ENCODE measurements at regions not wholly inside any gene's neighbourhood (a gene's known extent, or its start where the extent isn't known, plus 50 kb on each side); places are given as distances from the start of the nearest gene placed in this dataset.

DNA sequence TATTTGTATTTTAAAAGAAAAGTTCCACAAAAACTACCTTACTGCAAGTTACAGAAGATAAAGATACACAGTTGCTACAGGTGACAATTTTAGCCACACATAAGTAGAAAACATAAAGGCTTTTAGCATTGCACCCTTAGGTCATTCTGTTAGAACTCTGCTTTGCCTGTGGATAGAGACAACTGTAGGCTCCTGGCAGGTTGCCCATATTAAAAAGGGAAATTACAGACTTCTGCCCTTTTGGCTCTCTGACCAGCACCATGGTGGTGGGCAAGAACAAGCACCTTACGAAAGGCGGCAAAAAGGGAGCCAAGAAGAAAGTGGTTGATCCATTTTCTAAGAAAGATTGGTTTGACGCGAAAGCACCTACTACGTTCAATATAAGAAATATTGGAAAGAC lies 223.3 kb downstream of the MC4R start:
- Histone ChIP-seq H3K4me1 (replicated peaks) (no peaks in the 10 kb centered on the region), H3K27me3 (replicated peaks; ENCODE audit: insufficient read depth) (no peaks in the 10 kb centered on the region), H3K9me3 (no peaks in the 10 kb centered on the region), H3K27ac (no peak overlapping the region), H3K4me3 (no peak overlapping the region), H3K36me3 (no peaks in the 10 kb centered on the region)
- 93% methylated on average over 5 of the region's 5 CpGs for WGBS
- intact Hi-C loops (cut with DNase I), result no loop called here
- TF ChIP-seq POLR2AphosphoS5 (IDR thresholded peaks at IDR 0.05) (no peak), POLR2A (IDR thresholded peaks at IDR 0.05) (no peak), CTCF (IDR thresholded peaks at IDR 0.05) (no peak)
- no peak for DNase-seq (ENCODE audit: low spot score)

GRCh38 chr18:60147323-60147722 lies 225.3 kb downstream of the MC4R start:
- Histone ChIP-seq H3K9me3 (no peaks in the 10 kb centered on the region), H3K4me1 (replicated peaks) (no peaks in the 10 kb centered on the region), H3K27me3 (replicated peaks; ENCODE audit: insufficient read depth) (no peaks in the 10 kb centered on the region), H3K27ac (no peak overlapping the region), H3K36me3 (no peaks in the 10 kb centered on the region), H3K4me3 (no peak overlapping the region)
- 68% methylated on average over 5 of the region's 5 CpGs for WGBS
- no peak for TF ChIP-seq CTCF (IDR thresholded peaks at IDR 0.05)
- intact Hi-C loops (cut with DNase I), result no loop called here
- no peak for DNase-seq (ENCODE audit: low spot score)

GRCh38 chr18:60146220-60146960 lies 226.2 kb downstream of the MC4R start:
- no peaks in the 10 kb centered on the region for H3K27me3 ChIP-seq (replicated peaks; ENCODE audit: insufficient read depth)
- no peak overlapping the region for H3K4me3 ChIP-seq
- intact Hi-C loops (cut with DNase I), result no loop called here
- 90% methylated on average over 11 of the region's 11 CpGs for WGBS
- no peaks in the 10 kb centered on the region for H3K9me3 ChIP-seq
- H3K36me3 ChIP-seq, result no peaks in the 10 kb centered on the region
- H3K4me1 ChIP-seq (replicated peaks), result no peaks in the 10 kb centered on the region
- DNase-seq (ENCODE audit: low spot score), result no peak
- no peak for TF ChIP-seq POLR2AphosphoS5 (IDR thresholded peaks at IDR 0.05)
- no peak for TF ChIP-seq CTCF (IDR thresholded peaks at IDR 0.05)
- TF ChIP-seq POLR2A (IDR thresholded peaks at IDR 0.05), result no peak
- no peak overlapping the region for H3K27ac ChIP-seq

DNA sequence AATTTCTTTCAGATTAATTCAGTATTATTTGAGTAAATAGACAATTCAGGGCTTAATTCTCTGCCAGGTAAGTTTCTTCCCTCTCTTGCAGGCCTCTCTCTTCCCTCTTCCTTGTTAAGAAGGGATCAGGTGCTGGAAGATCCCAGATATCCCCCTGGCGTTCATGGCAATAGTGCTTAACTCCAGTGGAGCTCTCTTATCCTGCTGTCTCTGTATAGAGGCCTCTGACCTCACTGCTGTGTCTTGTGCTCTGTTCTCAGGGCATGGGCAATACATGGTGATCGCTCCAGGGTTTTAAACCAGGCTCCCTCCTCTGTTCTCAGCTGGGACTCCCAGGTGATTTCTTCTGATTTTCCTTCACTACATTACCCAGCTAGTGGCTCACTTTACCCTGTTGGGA lies 226.8 kb downstream of the MC4R start:
- no peak for TF ChIP-seq CTCF (IDR thresholded peaks at IDR 0.05)
- TF ChIP-seq POLR2AphosphoS5 (IDR thresholded peaks at IDR 0.05), result no peak
- TF ChIP-seq POLR2A (IDR thresholded peaks at IDR 0.05), result no peak
- 86% methylated on average over 2 of the region's 2 CpGs for WGBS
- DNase-seq (ENCODE audit: low spot score), result no peak

GRCh38 chr18:60134806-60135205 lies 235.0 kb downstream of the PMAIP1 start:
- no peak overlapping the region for H3K27ac ChIP-seq
- no peak overlapping the region for H3K4me3 ChIP-seq
- H3K4me1 ChIP-seq (replicated peaks), result no peaks in the 10 kb centered on the region
- DNase-seq (ENCODE audit: low spot score), result no peak
- 96% methylated on average over 1 of the region's 1 CpG for WGBS
- no peaks in the 10 kb centered on the region for H3K9me3 ChIP-seq
- H3K27me3 ChIP-seq (replicated peaks; ENCODE audit: insufficient read depth), result no peaks in the 10 kb centered on the region
- no peak for TF ChIP-seq CTCF (IDR thresholded peaks at IDR 0.05)
- no peak for TF ChIP-seq POLR2AphosphoS5 (IDR thresholded peaks at IDR 0.05)
- no peak for TF ChIP-seq POLR2A (IDR thresholded peaks at IDR 0.05)
- no peaks in the 10 kb centered on the region for H3K36me3 ChIP-seq
- intact Hi-C loops (cut with DNase I), result no loop called here

More for the DNA sequence above, 226.8 kb downstream of the MC4R start:
- no peaks in the 10 kb centered on the region for H3K4me1 ChIP-seq (replicated peaks)
- no peaks in the 10 kb centered on the region for H3K36me3 ChIP-seq
- no peaks in the 10 kb centered on the region for H3K27me3 ChIP-seq (replicated peaks; ENCODE audit: insufficient read depth)
- no peak overlapping the region for H3K27ac ChIP-seq
- no peak overlapping the region for H3K4me3 ChIP-seq
- no peaks in the 10 kb centered on the region for H3K9me3 ChIP-seq
- intact Hi-C loops (cut with DNase I), result no loop called here

All from prostate gland (tissue), 2 donors.